DOHH2 (cell line): ENCODE measurements at regions not wholly inside any gene's neighbourhood (a gene's known extent, or its start where the extent isn't known, plus 50 kb on each side); places are given as distances from the start of the nearest gene placed in this dataset.

ENCODE experiments used
- H3F3A ChIP-seq: fragments of 200-600 bp; sonication (generic), shearing (Covaris generic); 2 replicates; pipeline ENCODE4 v1.6.0; 2016; ENCODE audit warnings: antibody characterized with exemption, mild to moderate bottlenecking; ENCODE audit not compliant: control insufficient read depth, insufficient read depth
- H3K27ac ChIP-seq: fragments of 200-600 bp; sonication (generic); 2 replicates; pipeline ENCODE4 v1.5.1; 2014; ENCODE audit warnings: low read depth, mild to moderate bottlenecking, low read length, moderate library complexity
- H3K27me3 ChIP-seq: fragments of 200-600 bp; sonication (generic); 2 replicates; pipeline ENCODE4 v1.6.1; 2014; ENCODE audit warnings: mild to moderate bottlenecking, low read length, mixed read lengths; ENCODE audit not compliant: control insufficient read depth
- H3K36me3 ChIP-seq: fragments of 200-600 bp; sonication (generic); 2 replicates; pipeline ENCODE4 v1.6.1; 2014; ENCODE audit warnings: mild to moderate bottlenecking, low read length, moderate library complexity, mixed read lengths; ENCODE audit not compliant: control insufficient read depth
- H3K4me1 ChIP-seq: fragments of 200-600 bp; sonication (generic); 2 replicates; pipeline ENCODE4 v1.6.1; 2014; ENCODE audit warnings: mild to moderate bottlenecking, low read length, mixed read lengths; ENCODE audit not compliant: control insufficient read depth
- H3K4me2 ChIP-seq: fragments of 200-600 bp; sonication (generic); 2 replicates; pipeline ENCODE4 v1.6.0; 2014; ENCODE audit warnings: mild to moderate bottlenecking, low read length, moderate library complexity
- H3K4me3 ChIP-seq: fragments of 200-600 bp; sonication (generic); 2 replicates; pipeline ENCODE4 v1.5.1; 2014; ENCODE audit warnings: mild to moderate bottlenecking, low read length, mixed read lengths
- H3K79me2 ChIP-seq: fragments of 200-600 bp; sonication (generic); 2 replicates; pipeline ENCODE4 v1.6.1; 2014; ENCODE audit warnings: mild to moderate bottlenecking, low read length, mixed read lengths; ENCODE audit not compliant: control insufficient read depth
- H3K9me2 ChIP-seq: fragments of 200-600 bp; sonication (generic); replicated peaks from 2 replicates; pipeline ENCODE4 v1.6.1; 2014; ENCODE audit warnings: mild to moderate bottlenecking, low read length, mixed read lengths; ENCODE audit not compliant: control insufficient read depth
- H3K9me3 ChIP-seq: fragments of 200-600 bp; sonication (generic); 2 replicates; pipeline ENCODE4 v1.6.1; 2014; ENCODE audit warnings: antibody characterized with exemption, low read length, mixed read lengths; ENCODE audit not compliant: control insufficient read depth, insufficient read depth
- H4K20me1 ChIP-seq: fragments of 200-600 bp; sonication (generic); 2 replicates; pipeline ENCODE4 v1.6.0; 2014; ENCODE audit warnings: low read depth, mild to moderate bottlenecking, antibody characterized with exemption, low read length, moderate library complexity; ENCODE audit not compliant: control insufficient read depth, insufficient read depth
- CTCF ChIP-seq: fragments of 200-600 bp; sonication (generic); IDR thresholded peaks from one replicate; pipeline ENCODE4 v1.5.1; 2014; ENCODE audit warnings: antibody characterized with exemption, mild to moderate bottlenecking, low read depth, low read length; ENCODE audit not compliant: poor library complexity, severe bottlenecking
- EZH2phosphoT487 ChIP-seq: fragments of 200-600 bp; sonication (generic); IDR thresholded peaks from 2 replicates; pipeline ENCODE4 v1.6.1; 2017; ENCODE audit warnings: borderline replicate concordance, mild to moderate bottlenecking, antibody characterized with exemption, low read length, moderate library complexity, mixed read lengths

- Histone ChIP-seq H3K9me3 (no peaks in the 10 kb centered on the region), H3K27me3 (0 out of 2 replicates have a peak, but pooled peaks cover 8% of the 10 kb centered on the region), H4K20me1 (no peaks in the 10 kb centered on the region), H3F3A (no peaks in the 10 kb centered on the region), H3K79me2 (no peaks in the 10 kb centered on the region), H3K36me3 (no peaks in the 10 kb centered on the region), H3K4me1 (no peaks in the 10 kb centered on the region), H3K4me3 (no peak overlapping the region), H3K4me2 (no peak overlapping the region), H3K27ac (no peak overlapping the region), H3K9me2 (no peaks in the 10 kb centered on the region)
- TF ChIP-seq EZH2phosphoT487: no peak
- no peak for TF ChIP-seq CTCF
Observed at GRCh38 chr1:95323123-95323522, 89.1 kb downstream of the RWDD3 start.

- H3F3A ChIP-seq: no peaks in the 10 kb centered on the region
- no peak overlapping the region for H3K27ac ChIP-seq
- no peaks in the 10 kb centered on the region for H3K36me3 ChIP-seq
- H3K79me2 ChIP-seq: no peaks in the 10 kb centered on the region
- no peaks in the 10 kb centered on the region for H3K9me3 ChIP-seq
- no peaks in the 10 kb centered on the region for H3K4me1 ChIP-seq
- no peaks in the 10 kb centered on the region for H4K20me1 ChIP-seq
- no peak for TF ChIP-seq CTCF
- no peak for TF ChIP-seq EZH2phosphoT487
- H3K4me2 ChIP-seq: no peak overlapping the region
- H3K9me2 ChIP-seq: no peaks in the 10 kb centered on the region
- no peak overlapping the region for H3K4me3 ChIP-seq
- H3K27me3 ChIP-seq: 0 out of 2 replicates have a peak, but pooled peaks cover 8% of the 10 kb centered on the region
Observed at GRCh38 chr1:95325349-95325748, 91.3 kb downstream of the RWDD3 start.

GRCh38 chr1:95326023-95326422 is 92.0 kb downstream of the RWDD3 start:
- Histone ChIP-seq H4K20me1 (no peaks in the 10 kb centered on the region), H3K4me1 (no peaks in the 10 kb centered on the region), H3K27ac (no peak overlapping the region), H3F3A (no peaks in the 10 kb centered on the region), H3K9me3 (no peaks in the 10 kb centered on the region), H3K79me2 (no peaks in the 10 kb centered on the region), H3K36me3 (no peaks in the 10 kb centered on the region), H3K4me2 (no peak overlapping the region), H3K27me3 (0 out of 2 replicates have a peak, but pooled peaks cover 8% of the 10 kb centered on the region), H3K9me2 (no peaks in the 10 kb centered on the region), H3K4me3 (no peak overlapping the region)
- TF ChIP-seq CTCF: no peak
- no peak for TF ChIP-seq EZH2phosphoT487
